ENCODE measurements at regions not wholly inside any gene's neighbourhood (a gene's known extent, or its start where the extent isn't known, plus 50 kb on each side); places are given as distances from the start of the nearest gene placed in this dataset.

- TF ChIP-seq CTCF (conservative IDR thresholded peaks at IDR 0.05; ENCODE audit: low read depth, low read length), result no peak
- no peak for TF ChIP-seq EZH2 (IDR thresholded peaks at IDR 0.05; ENCODE audit: borderline replicate concordance, low read depth, low read length, poor library complexity, severe bottlenecking)
- DNase-seq (ENCODE audit: low spot score), result no peak
- no peaks in the 10 kb centered on the region for H3K9me3 ChIP-seq (ENCODE audit: low read depth, low read length, poor library complexity, severe bottlenecking)
- H3K4me3 ChIP-seq (ENCODE audit: low read depth, low read length, poor library complexity, severe bottlenecking), result no peak overlapping the region
- H3K36me3 ChIP-seq (ENCODE audit: insufficient read depth, low read length, poor library complexity, severe bottlenecking), result no peaks in the 10 kb centered on the region
- no TSS peak for BruUV-seq (replicated peaks)
- intact Hi-C loops (cut with micrococcal nuclease; ENCODE audit: unreplicated experiment), result no loop called here
- H3K4me1 ChIP-seq (ENCODE audit: insufficient read depth, low read length, poor library complexity, severe bottlenecking), result no peaks in the 10 kb centered on the region
- H3K27me3 ChIP-seq (replicated peaks; ENCODE audit: insufficient read depth, low read depth, low read length, poor library complexity), result peaks cover 13% of the 10 kb centered on the region
- ChIA-PET CTCF (no interaction called here), POLR2A (ENCODE audit: low non-redundant PET) (no interaction called here)
- H3K27ac ChIP-seq (ENCODE audit: low read depth, low read length, poor library complexity, severe bottlenecking), result no peak overlapping the region
These were observed 658.2 kb upstream of the LMCD1 start for GRCh38 chr3:7843441-7843840.

- Histone ChIP-seq H3K4me1 (ENCODE audit: insufficient read depth, low read length, poor library complexity, severe bottlenecking) (no peaks in the 10 kb centered on the region), H3K27ac (ENCODE audit: low read depth, low read length, poor library complexity, severe bottlenecking) (no peak overlapping the region), H3K9me3 (ENCODE audit: low read depth, low read length, poor library complexity, severe bottlenecking) (no peaks in the 10 kb centered on the region), H3K4me3 (ENCODE audit: low read depth, low read length, poor library complexity, severe bottlenecking) (no peak overlapping the region), H3K36me3 (ENCODE audit: insufficient read depth, low read length, poor library complexity, severe bottlenecking) (no peaks in the 10 kb centered on the region), H3K27me3 (replicated peaks; ENCODE audit: insufficient read depth, low read depth, low read length, poor library complexity) (peaks cover 14% of the 10 kb centered on the region)
- ChIA-PET CTCF (no interaction called here), POLR2A (ENCODE audit: low non-redundant PET) (no interaction called here)
- intact Hi-C loops (cut with micrococcal nuclease; ENCODE audit: unreplicated experiment), result no loop called here
- no peak for TF ChIP-seq CTCF (conservative IDR thresholded peaks at IDR 0.05; ENCODE audit: low read depth, low read length)
- no peak for TF ChIP-seq EZH2 (IDR thresholded peaks at IDR 0.05; ENCODE audit: borderline replicate concordance, low read depth, low read length, poor library complexity, severe bottlenecking)
- BruUV-seq (replicated peaks), result no TSS peak
- no peak for DNase-seq (ENCODE audit: low spot score)
These were observed 654.6 kb upstream of the LMCD1 start for GRCh38 chr3:7847021-7847420.

GRCh38 chr3:7847521-7847920 is 654.1 kb upstream of the LMCD1 start:
- ChIA-PET POLR2A (ENCODE audit: low non-redundant PET) (no interaction called here), CTCF (no interaction called here)
- H3K36me3 ChIP-seq (ENCODE audit: insufficient read depth, low read length, poor library complexity, severe bottlenecking), result no peaks in the 10 kb centered on the region
- no peak overlapping the region for H3K27ac ChIP-seq (ENCODE audit: low read depth, low read length, poor library complexity, severe bottlenecking)
- no peak for DNase-seq (ENCODE audit: low spot score)
- H3K27me3 ChIP-seq (replicated peaks; ENCODE audit: insufficient read depth, low read depth, low read length, poor library complexity), result peaks cover 14% of the 10 kb centered on the region
- H3K9me3 ChIP-seq (ENCODE audit: low read depth, low read length, poor library complexity, severe bottlenecking), result no peaks in the 10 kb centered on the region
- TF ChIP-seq CTCF (conservative IDR thresholded peaks at IDR 0.05; ENCODE audit: low read depth, low read length) (no peak), EZH2 (IDR thresholded peaks at IDR 0.05; ENCODE audit: borderline replicate concordance, low read depth, low read length, poor library complexity, severe bottlenecking) (no peak)
- H3K4me3 ChIP-seq (ENCODE audit: low read depth, low read length, poor library complexity, severe bottlenecking), result no peak overlapping the region
- H3K4me1 ChIP-seq (ENCODE audit: insufficient read depth, low read length, poor library complexity, severe bottlenecking), result no peaks in the 10 kb centered on the region
- intact Hi-C loops (cut with micrococcal nuclease; ENCODE audit: unreplicated experiment), result no loop called here
- no TSS peak for BruUV-seq (replicated peaks)

All from A673 (cell line).